ENCODE measurements at regions not wholly inside any gene's neighbourhood (a gene's known extent, or its start where the extent isn't known, plus 50 kb on each side); places are given as distances from the start of the nearest gene placed in this dataset.

DNA sequence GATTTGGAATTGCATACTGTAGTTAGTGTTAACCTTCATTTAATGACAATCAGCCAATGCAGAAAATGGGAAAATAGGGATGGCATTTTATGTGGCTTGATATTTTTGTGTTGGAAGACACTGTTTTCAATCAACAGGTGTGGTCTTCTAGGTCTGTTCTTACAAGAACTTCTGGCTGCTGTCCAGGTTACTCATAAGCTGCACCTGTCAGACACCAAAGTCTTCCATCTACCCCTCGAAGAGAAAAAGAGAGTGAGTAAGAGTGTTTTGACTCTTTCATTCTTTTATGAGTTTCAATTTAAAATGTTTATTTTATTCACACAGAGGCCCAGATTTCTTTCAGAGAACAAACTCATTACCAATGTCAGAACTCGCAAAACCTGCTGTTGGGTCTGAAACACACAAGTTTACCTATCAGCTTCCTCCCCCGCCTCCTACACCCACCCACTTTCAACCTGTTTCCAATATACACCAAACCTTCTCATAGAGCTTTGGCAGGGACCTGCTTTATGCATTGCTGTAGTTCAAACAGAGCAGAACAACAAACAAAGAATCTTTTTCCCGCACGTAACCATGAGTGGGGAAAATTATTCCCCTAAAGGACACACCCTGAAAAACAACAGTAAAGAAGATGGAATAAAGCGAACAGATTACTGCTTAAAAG, 767.7 kb upstream of the ALCAM start:
- no peak for DNase-seq

DNA sequence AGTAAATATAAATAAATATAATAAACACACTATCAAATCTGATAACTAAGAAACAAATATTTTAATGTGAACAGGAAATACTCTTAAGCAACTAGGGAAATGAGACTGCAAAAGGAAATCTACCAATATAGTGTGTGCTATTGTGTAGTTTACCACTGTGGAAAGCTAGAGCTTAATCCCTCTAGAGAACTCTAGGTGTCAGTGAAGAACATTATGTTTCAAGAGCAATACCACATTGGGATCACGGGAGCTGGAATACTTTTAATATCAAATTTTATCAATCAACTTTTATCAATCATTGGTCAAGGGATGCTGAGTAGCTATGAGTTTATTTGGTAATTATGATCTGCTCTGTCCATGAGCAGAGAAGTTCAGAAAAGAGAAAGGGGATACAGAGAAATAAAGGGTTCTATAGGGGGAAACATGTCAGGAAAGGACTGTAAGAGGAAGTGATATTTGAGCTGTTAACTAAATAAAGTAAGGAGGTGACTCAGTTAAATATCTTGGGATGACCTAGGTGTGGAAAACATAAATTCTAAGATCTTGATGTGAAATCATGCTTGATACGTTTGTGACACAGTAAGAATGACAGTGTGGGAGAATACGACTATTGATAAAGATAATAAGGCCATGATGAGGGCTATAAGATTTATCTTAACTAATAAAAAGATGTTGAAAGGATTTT, 762.2 kb upstream of the ALCAM start:
- no peak for DNase-seq

DNA sequence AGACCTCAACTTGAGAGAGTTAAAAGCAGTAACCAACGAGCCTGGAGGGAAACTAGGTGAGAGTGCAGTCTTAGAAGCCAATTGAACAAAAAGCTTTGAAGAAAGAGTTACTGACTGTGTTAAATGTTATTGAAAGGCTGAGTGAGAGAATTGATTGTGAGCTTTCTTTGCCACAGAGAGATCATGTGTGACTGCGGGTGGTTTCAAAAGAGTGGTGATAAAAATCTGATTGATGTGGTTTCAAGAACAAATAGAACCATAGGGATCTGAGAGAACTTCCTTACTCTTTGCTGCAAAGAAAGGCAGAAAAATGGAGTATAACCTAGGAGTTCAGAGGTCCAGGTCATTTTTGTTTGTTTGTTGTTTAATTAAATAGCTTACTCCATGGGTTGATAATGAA, 759.9 kb upstream of the ALCAM start:
- no peak for DNase-seq

GRCh38 chr3:104610730-104611652, 755.7 kb upstream of the ALCAM start:
- no peak for DNase-seq

- DNase-seq: no peak
These were observed 754.5 kb upstream of the ALCAM start for GRCh38 chr3:104612218-104612617.

GRCh38 chr3:104614564-104614963, 752.1 kb upstream of the ALCAM start:
- no peak for DNase-seq

DNA sequence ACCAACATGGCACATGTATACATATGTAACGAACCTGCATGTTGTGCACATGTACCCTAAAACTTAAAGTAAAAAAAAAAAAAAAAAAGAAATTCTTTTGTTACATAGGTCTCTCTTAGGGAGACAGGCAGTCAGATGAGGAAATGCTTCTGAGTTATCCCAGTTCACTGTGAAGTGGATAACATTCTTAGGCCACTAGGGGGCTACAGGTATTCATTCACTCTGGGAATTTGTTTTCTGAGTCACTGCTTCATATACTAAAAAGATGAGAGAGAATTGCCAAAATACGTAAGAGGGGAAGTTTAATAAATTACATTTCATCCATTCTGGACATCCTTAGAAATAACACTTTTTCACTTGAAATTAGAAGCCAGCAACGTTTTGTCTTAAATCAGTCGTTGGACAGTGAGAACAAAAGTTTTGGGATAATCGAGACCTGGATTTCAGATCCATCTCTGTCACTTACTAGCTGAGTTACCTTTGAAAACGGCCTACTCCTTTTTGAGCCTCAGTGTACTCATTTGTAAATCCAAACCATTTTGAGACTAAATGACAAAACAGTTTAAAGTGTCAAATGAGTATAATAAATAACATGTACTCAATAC, 738.4 kb upstream of the ALCAM start:
- no peak for DNase-seq

- no peak for DNase-seq
These were observed 737.7 kb upstream of the ALCAM start for GRCh38 chr3:104629038-104629437.

DNA sequence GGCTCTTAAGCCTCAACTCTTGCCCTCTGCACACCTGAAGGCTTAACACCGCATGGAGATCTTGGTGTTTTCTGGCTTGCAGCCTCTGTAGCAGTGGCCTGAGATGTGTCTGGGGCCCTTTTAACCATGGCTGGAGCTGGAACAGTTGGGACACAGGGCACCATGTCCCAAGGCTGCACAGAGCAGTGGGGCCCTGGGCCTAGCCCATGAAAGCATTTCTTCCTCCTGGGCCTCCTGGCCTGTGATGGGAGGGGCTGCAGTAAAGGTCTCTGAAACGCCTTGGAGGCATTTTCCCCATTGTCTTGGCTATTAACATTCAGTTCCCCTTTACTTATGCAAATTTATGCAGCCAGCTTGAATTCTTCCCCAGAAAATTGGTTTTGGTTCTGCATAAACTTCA, 735.5 kb upstream of the ALCAM start:
- DNase-seq: no peak

DNA sequence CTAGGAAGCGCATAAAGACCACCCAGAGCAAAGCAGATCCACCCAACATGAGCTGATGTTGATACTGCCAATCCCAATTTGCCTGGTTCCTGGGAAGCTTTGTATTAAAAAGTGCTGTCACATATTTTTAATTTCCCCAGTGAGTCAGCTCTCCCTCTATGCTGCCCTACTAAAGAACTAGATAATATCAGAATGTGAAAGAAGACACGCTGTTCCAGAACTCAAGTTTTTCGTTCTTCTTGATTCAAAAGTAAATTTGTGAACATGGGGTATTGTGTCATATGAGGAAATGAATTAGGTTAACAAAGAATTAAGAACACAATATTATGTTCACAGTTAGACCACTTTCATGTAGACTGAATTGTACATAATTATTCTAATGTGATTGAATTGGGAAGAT, 734.2 kb upstream of the ALCAM start:
- no peak for DNase-seq

GRCh38 chr3:104632947-104633346, 733.8 kb upstream of the ALCAM start:
- no peak for DNase-seq

GRCh38 chr3:104635872-104636580, 730.7 kb upstream of the ALCAM start:
- DNase-seq: no peak

DNA sequence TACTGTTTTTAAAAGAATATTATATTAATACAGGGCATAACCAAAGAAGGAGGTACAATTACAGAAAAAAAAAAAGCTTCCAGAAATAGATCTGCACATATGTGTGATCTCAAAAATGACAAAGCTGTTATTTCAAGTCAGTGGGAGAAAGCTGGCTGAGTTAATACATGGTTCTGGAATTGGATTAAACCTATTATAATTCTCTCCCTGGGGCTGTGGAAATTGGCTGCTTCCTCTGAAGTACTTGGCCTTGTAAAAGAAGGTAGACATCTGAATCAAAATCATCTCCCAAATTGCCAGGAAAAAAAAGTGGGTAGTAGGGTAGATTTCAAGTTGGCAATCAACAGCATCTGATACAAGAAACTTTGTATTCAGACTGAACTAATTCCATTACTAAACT, 723.9 kb upstream of the ALCAM start:
- DNase-seq: no peak

- DNase-seq: no peak
These were observed 720.5 kb upstream of the ALCAM start for GRCh38 chr3:104646196-104646595.

DNA sequence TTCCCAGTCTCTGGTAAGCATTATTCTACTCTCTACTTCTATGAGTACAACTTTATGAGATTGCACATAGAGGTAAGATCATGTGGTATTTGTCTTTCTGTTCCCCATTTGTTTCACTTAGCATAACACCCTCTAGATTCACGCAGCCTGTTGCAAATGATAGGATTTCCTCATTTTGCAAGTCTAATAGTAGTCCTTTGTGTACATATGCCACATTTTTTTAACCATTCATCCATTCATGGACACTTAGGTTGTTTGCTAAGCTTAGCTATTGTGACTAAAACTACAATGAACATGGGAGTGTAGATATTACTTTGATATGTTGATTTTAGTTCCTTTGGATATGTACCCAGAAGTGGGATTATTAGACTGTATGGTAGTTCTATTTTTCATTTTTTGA, 717.9 kb upstream of the ALCAM start:
- no peak for DNase-seq

DNA sequence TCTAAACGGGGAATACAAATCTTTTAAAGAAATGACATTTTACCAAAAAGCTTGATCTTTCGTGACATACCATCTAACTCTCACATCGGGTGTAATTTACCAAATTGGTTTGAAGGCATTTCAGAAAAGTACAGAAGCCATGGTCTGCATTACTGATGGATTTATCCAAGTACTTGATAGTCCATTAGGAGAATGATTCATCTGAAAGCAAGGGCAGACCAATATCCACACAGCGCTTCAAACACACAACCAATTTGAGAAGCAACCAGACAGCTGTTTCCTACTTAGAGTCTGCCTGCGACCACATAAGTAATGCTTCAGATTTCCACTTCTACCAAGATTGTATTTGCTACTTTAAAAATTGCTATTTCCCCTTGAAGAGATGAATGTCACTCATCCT, 697.6 kb upstream of the ALCAM start:
- DNase-seq: no peak

DNA sequence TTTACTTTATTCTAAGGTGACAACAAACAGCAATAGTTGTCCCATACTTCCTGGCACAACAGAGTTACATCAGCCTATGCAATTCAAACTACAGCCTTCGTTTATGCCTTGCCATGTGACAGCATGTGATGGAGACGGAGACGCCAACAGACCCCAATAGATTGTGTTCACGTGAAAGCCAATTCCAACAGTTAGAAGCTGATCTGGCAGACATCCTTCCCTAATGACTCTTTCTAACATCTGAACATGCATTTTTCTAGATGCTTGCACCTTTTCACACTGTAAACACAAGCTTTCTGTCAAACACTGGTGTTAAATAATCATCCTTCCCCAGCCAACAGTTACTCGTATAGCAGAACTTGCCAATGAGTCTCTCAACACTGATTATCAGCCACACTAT, 694.4 kb upstream of the ALCAM start:
- DNase-seq: no peak

DNA sequence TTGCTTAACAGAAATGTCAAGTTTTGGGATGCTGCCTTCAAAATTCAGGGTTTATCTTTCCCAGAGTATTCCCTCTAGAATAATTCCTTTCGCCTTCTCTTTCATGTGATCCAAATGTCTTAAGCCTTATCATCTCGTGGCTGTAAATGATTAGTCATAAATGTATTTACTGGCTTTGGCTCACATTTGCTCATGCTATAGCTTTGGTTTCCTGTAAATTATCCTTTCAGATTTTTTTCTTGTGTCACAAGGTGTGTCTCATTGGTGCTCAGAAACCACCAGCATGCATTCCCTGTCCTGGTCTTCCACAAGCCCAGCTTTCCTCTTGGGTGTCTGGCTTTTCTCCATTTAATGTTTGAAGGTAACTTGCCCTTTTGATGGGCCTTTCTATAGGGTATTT, 692.7 kb upstream of the ALCAM start:
- DNase-seq: no peak

GRCh38 chr3:104676241-104676640, 690.5 kb upstream of the ALCAM start:
- no peak for DNase-seq

DNA sequence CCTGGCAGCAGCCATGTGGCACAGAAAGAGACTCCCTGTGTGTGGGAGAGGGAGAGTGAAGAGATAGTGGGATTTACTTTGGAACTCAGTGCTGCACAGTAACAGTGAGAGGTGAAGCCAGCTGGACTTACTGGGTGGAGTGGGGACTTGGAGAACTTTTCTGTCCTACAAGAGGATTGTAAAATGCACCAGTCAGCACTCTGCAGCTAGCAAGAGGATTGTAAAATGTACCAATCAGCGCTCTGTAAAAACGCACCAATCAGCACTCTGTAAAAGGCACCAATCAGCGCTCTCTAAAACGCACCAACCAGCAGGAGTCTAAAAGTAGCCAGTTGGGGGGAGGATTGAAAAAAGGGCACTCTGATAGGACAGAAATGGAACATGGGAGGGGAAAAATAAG, 688.8 kb upstream of the ALCAM start:
- no peak for DNase-seq

DNA sequence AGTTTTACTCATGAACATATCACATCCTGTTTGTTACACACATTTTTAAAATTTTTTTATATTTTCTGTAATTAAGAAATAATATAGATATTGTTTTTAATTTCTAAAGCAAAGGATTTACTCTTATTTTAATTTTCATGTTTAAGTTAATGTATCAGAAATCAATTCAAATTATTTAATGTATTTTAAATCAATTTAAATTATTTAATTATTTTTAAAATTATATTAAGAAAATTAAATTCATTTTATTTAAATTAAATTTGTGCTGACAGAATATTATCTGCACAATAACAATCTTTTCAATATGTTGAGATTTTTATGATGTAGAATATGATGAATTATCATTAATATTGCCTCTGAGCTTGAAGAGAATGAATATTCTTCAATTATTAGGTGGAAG, 681.2 kb upstream of the ALCAM start:
- DNase-seq: no peak

DNA sequence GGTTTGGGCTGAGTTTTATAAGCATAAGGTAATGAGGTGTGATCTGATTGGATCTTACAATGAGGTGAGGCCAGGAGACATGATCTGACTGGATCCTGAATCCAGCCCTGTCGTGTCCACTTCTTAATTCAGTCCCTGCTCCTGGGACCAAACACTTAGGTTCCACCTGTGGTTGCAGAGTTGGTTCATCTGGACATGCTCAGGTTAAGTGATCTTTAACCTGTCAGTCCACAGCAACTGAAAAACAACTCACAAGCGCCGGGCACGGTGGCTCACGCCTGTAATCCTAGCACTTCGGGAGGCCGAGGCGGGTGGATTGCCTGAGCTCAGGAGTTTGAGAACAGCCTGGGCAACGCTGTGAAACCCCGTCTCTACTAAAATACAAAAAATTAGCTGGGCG, 679.3 kb upstream of the ALCAM start:
- no peak for DNase-seq

GRCh38 chr3:104696470-104696869, 670.2 kb upstream of the ALCAM start:
- DNase-seq: no peak

Measured in T-helper 1 cell (primary cell).